B cell (primary cell): ENCODE measurements at regions not wholly inside any gene's neighbourhood (a gene's known extent, or its start where the extent isn't known, plus 50 kb on each side); places are given as distances from the start of the nearest gene placed in this dataset.

Experiments
- ATAC-seq: fragments of 200-7000 bp; cut with Tn5 transposase; one replicate; pipeline ENCODE4 v1.10.0; 2021; ENCODE audit warnings: low read depth, mild to moderate bottlenecking, moderate number of reproducible peaks, moderate library complexity
- CTCF ChIA-PET: fragments of 350-600 bp; sonication (Branson Sonifier 250); formaldehyde crosslinking; loops from one replicate; lab custom pipeline; 2021; ENCODE audit warnings: antibody characterized with exemption, inconsistent platforms; lab: Charles Lee
- POLR2A ChIA-PET: fragments of 350-600 bp; sonication (Branson Sonifier 250); formaldehyde crosslinking; loops from one replicate; lab custom pipeline; 2021; ENCODE audit warnings: antibody characterized with exemption; lab: Charles Lee
- DNase-seq: peaks from one replicate; pipeline ENCODE4 v3.0.0; 2013
- H2AFZ ChIP-seq: 2 replicates; pipeline ENCODE4 v1.6.1; 2012; ENCODE audit warnings: mild to moderate bottlenecking, low read depth, low read length; ENCODE audit not compliant: insufficient read depth, poor library complexity, severe bottlenecking
- H3K27ac ChIP-seq, 2 donors: 1 replicate in 1 of 2; 2 replicates in 1 of 2; pipeline ENCODE4 v1.5.1; 2012 to 2013; ENCODE audit warnings: low read length in 2 of 2, mild to moderate bottlenecking in 2 of 2, moderate library complexity in 1 of 2
- H3K27me3 ChIP-seq, 4 experiments: fragments of 200-600 bp in 1 of 4; sonication (generic) in 1 of 4; replicated peaks in 1 of 4; 1 replicate in 2 of 4; 2 replicates in 2 of 4; pipeline versions ENCODE4 v1.6.1 to v1.7.0; 2013 to 2016; ENCODE audit warnings: low read length in 3 of 4, mild to moderate bottlenecking in 2 of 4, mixed read lengths in 1 of 4, moderate library complexity in 1 of 4; ENCODE audit not compliant: insufficient read depth in 4 of 4, control insufficient read depth in 3 of 4; ENCODE audit errors: control extremely low read depth in 1 of 4
- H3K36me3 ChIP-seq, 2 experiments: replicated peaks in 1 of 2; 1 replicate in 1 of 2; 2 replicates in 1 of 2; pipeline versions ENCODE4 v1.6.1 to v1.7.1; 2013; ENCODE audit warnings: low read length in 1 of 2; ENCODE audit not compliant: insufficient read depth in 2 of 2, control insufficient read depth in 1 of 2; ENCODE audit errors: control extremely low read depth in 1 of 2, extremely low read depth in 1 of 2
- H3K4me1 ChIP-seq, 2 donors: fragments of 200-600 bp in 1 of 2; sonication (generic) in 1 of 2; 1 replicate in 1 of 2; 2 replicates in 1 of 2; pipeline versions ENCODE4 v1.5.1 to v1.6.1; 2013 to 2017; ENCODE audit warnings: low read length in 2 of 2; ENCODE audit not compliant: control insufficient read depth in 2 of 2, insufficient read depth in 2 of 2
- H3K4me2 ChIP-seq: replicated peaks from 2 replicates; pipeline ENCODE3; 2012; ENCODE audit warnings: mild to moderate bottlenecking, low read depth, low read length; ENCODE audit not compliant: poor library complexity, severe bottlenecking
- H3K4me3 ChIP-seq, 5 experiments: fragments of 200-600 bp in 1 of 5; sonication (generic) in 1 of 5; 1 replicate in 3 of 5; 2 replicates in 2 of 5; pipeline versions ENCODE4 v1.5.1 to v1.7.0; 2011 to 2016; ENCODE audit warnings: low read length in 4 of 5, mild to moderate bottlenecking in 4 of 5, low read depth in 2 of 5, control low read depth in 1 of 5, moderate library complexity in 1 of 5; ENCODE audit not compliant: insufficient read depth in 1 of 5; ENCODE audit errors: control extremely low read depth in 1 of 5, extremely low read depth in 1 of 5
- H3K79me2 ChIP-seq: fragments of 200-600 bp; sonication (generic); one replicate; pipeline ENCODE4 v1.6.0; 2016; ENCODE audit warnings: low read length; ENCODE audit not compliant: control insufficient read depth, insufficient read depth
- H3K9ac ChIP-seq: fragments of 200-600 bp; sonication (generic); 2 replicates; pipeline ENCODE4 v1.6.1; 2017; ENCODE audit warnings: mild to moderate bottlenecking, low read length, moderate library complexity
- H3K9me3 ChIP-seq, 3 donors: one replicate each; pipeline versions ENCODE4 v1.6.1 to v1.7.1; 2013; ENCODE audit warnings: low read length in 2 of 3; ENCODE audit not compliant: control insufficient read depth in 2 of 3, insufficient read depth in 1 of 3; ENCODE audit errors: control extremely low read depth in 1 of 3
- H4K20me1 ChIP-seq: 2 replicates; pipeline ENCODE4 v1.6.0; 2012; ENCODE audit warnings: mild to moderate bottlenecking, low read length; ENCODE audit not compliant: insufficient read depth, control insufficient read depth, poor library complexity, severe bottlenecking
- H3K27ac Mint-ChIP-seq: one replicate; pipeline ENCODE4 v1.8.0; 2021; ENCODE audit warnings: mixed read lengths
- H3K27me3 Mint-ChIP-seq: one replicate; pipeline ENCODE4 v1.8.0; 2021; ENCODE audit warnings: mixed read lengths
- H3K4me1 Mint-ChIP-seq: one replicate; pipeline ENCODE4 v1.8.0; 2021; ENCODE audit warnings: mixed read lengths
- H3K4me3 Mint-ChIP-seq: one replicate; pipeline ENCODE4 v1.8.0; 2021; ENCODE audit warnings: mixed read lengths
- H3K9me3 Mint-ChIP-seq: one replicate; pipeline ENCODE4 v1.8.0; 2022; ENCODE audit warnings: mixed read lengths; ENCODE audit not compliant: insufficient read depth
- CTCF ChIP-seq: fragments of 200-600 bp; IDR thresholded peaks from one replicate; pipeline ENCODE4 v1.8.0; 2022; ENCODE audit warnings: antibody characterized with exemption, mild to moderate bottlenecking
- EZH2 ChIP-seq: IDR thresholded peaks from 2 replicates; pipeline ENCODE4 v1.6.1; 2012; ENCODE audit warnings: borderline replicate concordance, low read depth, mild to moderate bottlenecking, moderate library complexity, low read length; ENCODE audit not compliant: insufficient read depth, poor library complexity, severe bottlenecking
- WGBS: methylation state at CpG from one replicate; pipeline ENCODE4 v1.1.5; 2013; ENCODE audit warnings: missing lambda C conversion rate; ENCODE audit not compliant: insufficient coverage; 5-methylcytosine and 5-hydroxymethylcytosine counted together
- intact Hi-C: fragments of 100-400 bp; cut with micrococcal nuclease; formaldehyde crosslinking; loops from one replicate; pipeline ENCODE4 v1.10.0; 2022

GRCh38 chr1:227437495-227438008, 119.3 kb upstream of the CDC42BPA start:
- H3K27ac Mint-ChIP-seq: no peak overlapping the region
- no CpG with 5 or more reads among the region's 7 CpGs for WGBS
- Histone ChIP-seq H3K9ac (no peak overlapping the region), H3K27me3 (peaks cover 0 to 10% (median 1%) of the 10 kb centered on the region in 4 experiments), H3K4me2 (no peak overlapping the region), H4K20me1 (no peaks in the 10 kb centered on the region), H2AFZ (peak overlapping the region; percentile 51), H3K9me3 (no peaks in the 10 kb centered on the region), H3K4me1 (peaks cover 3 to 4% of the 10 kb centered on the region in 2 donors), H3K79me2 (no peaks in the 10 kb centered on the region), H3K4me3 (no peak overlapping the region), H3K36me3 (no peaks in the 10 kb centered on the region), H3K27ac (no peak overlapping the region)
- TF ChIP-seq CTCF: peak; percentile 15
- TF ChIP-seq EZH2: no peak
- H3K4me3 Mint-ChIP-seq: no peak overlapping the region
- DNase-seq (peak; percentile 18), ATAC-seq (no peak)
- POLR2A ChIA-PET: no interaction called here
- H3K27me3 Mint-ChIP-seq: peaks cover 33% of the 10 kb centered on the region
- H3K4me1 Mint-ChIP-seq: no peaks in the 10 kb centered on the region
- intact Hi-C loops: no loop called here
- H3K9me3 Mint-ChIP-seq: no peaks in the 10 kb centered on the region
- CTCF ChIA-PET: no interaction called here

GRCh38 chr1:227434808-227435444, 116.6 kb upstream of the CDC42BPA start:
- no peak overlapping the region for H3K4me3 Mint-ChIP-seq
- H3K9me3 Mint-ChIP-seq: no peaks in the 10 kb centered on the region
- no peaks in the 10 kb centered on the region for H4K20me1 ChIP-seq
- no peak overlapping the region for H3K4me3 ChIP-seq
- intact Hi-C loops: no loop called here
- H3K79me2 ChIP-seq: no peaks in the 10 kb centered on the region
- no peaks in the 10 kb centered on the region for H3K9me3 ChIP-seq
- H3K36me3 ChIP-seq: no peaks in the 10 kb centered on the region
- WGBS: 78% methylated on average over 3 of the region's 3 CpGs
- no peak overlapping the region for H3K27ac Mint-ChIP-seq
- no peak for TF ChIP-seq EZH2
- no peak for TF ChIP-seq CTCF
- DNase-seq (no peak), ATAC-seq (no peak)
- peaks cover 29% of the 10 kb centered on the region for H3K27me3 Mint-ChIP-seq
- H3K27ac ChIP-seq: no peak overlapping the region
- H3K9ac ChIP-seq: no peak overlapping the region
- no peak overlapping the region for H3K4me2 ChIP-seq
- ChIA-PET CTCF (no interaction called here), POLR2A (no interaction called here)
- H2AFZ ChIP-seq: no peak overlapping the region
- H3K4me1 Mint-ChIP-seq: no peaks in the 10 kb centered on the region
- H3K27me3 ChIP-seq: peaks cover 0 to 10% (median 1%) of the 10 kb centered on the region in 4 experiments
- H3K4me1 ChIP-seq: peaks cover 3 to 4% of the 10 kb centered on the region in 2 donors
